GM21367 (cell line): ENCODE measurements at regions not wholly inside any gene's neighbourhood (a gene's known extent, or its start where the extent isn't known, plus 50 kb on each side); places are given as distances from the start of the nearest gene placed in this dataset.

Experiments used
- ATAC-seq: cut with Tn5 transposase; IDR thresholded peaks from one replicate; pipeline ENCODE4 v1.9.1; 2021; ENCODE audit not compliant: unreplicated experiment

DNA sequence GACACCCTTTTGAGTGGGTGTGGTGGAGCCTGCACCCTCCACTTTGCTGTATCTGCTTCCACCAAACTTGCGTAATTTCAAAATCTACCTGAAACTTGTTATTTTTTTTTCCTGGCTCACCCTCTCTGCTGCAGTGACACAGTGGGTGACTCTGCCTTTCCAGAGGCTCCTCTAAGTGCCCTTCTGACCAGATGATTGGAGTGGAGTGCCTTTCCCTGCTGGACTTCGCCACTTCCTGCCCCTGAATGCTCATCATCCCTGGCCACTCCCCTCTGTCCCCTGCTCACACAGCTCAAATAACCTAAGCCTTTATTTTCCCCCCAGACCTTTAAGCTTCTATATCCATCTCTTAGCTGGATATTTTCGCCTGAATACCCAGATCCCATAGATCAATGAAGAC, 777.5 kb upstream of the ID2 start:
- no peak for ATAC-seq

DNA sequence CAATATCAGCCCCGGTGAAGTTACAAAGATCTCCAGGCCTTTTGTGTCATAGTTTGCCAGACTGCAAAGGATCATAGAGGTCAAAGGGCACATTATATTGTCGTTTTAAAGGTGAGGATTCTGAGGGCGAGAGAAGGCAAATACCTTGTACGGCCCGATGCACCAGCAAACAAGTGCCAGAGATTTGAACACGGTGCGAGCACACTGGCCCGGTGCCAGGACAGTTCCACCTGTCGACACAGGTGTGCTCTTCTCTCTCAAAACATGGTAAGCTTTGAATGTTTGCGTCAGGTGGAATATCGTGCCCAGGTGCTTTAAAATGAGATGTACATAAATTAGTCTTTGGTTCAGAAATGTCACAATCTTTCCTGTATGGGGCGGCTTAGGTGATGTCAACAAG, 776.1 kb upstream of the ID2 start:
- no peak for ATAC-seq

DNA sequence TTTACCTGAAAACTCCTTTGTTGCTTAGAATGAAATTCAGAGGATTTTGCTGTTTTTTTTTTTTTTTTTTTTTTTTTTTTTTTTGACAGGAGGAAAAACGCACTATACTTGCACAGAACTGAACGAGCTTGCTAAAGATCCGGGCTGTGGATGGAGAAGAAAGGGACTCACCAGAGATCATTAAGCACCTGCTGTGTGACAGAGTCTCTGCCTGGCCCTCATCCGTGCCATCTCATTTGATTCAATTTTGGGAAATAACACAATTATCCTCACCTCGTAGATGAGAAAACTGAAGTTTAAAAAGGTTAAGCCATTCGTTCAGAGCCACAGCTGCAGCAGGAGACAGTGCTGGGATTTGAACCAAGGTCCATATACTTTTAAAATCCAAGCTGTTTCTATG, 775.4 kb upstream of the ID2 start:
- no peak for ATAC-seq

DNA sequence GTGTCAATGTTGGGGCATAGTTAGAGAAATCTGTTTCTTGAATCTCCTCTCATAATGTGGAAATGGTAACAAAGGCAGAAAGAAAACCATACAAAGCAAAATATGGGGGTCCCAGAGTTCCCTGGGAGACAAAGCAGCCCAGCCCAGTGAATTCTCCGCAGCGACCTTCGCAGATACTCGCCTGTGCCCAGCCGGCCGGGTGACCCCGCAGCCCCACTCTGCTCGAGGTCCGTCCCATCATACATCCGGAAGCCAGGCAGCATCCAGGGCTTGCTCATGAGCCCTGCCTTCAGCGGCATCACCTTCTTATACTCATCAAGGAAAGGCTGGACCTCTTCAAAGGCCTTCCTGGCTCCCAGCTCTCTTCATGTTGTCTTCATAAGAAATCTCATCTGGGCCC, 774.8 kb upstream of the ID2 start:
- ATAC-seq: no peak

GRCh38 chr2:7910752-7911151, 771.1 kb upstream of the ID2 start:
- no peak for ATAC-seq

DNA sequence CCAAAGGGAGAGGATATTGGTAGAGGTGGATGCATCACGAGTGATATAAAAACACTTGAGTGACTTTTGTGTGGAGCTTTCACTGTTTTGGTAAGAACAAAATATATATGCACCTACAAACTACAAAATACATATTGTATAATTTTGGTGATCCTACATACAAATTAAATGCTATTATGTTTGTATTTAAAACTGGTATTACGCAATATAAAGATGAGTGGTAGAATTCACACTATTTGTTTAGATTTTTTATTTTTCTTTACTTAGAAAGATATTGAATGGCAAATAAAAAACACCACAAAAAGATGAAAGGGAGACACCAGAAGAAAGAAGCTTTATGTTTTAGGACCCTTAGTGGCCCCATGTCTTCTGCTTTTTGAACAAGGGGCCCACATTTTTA, 770.7 kb upstream of the ID2 start:
- no peak for ATAC-seq

- no peak for ATAC-seq
Measured at GRCh38 chr2:7913974-7914373, 767.9 kb upstream of the ID2 start.

- ATAC-seq: no peak
Measured at GRCh38 chr2:7915302-7916091, 766.4 kb upstream of the ID2 start.

DNA sequence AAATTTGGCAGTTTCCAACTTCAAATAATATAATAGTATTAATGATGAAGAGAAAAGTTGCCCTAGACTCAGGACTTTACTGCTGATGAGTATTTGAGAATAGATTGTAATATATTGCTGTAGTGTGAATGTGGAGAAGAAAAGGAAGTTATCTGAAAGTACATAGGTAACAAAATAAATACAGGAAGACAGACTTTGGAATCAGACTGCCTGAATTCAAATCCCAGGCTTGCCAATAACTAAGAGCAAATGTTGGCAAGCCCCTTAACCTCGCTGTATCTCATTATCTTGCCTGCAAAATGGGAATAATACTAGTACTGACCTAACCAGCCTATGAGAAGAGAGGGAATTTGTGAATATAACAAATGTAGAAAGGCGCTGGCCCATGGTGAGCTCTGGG, 765.2 kb upstream of the ID2 start:
- ATAC-seq: no peak

- no peak for ATAC-seq
Measured at GRCh38 chr2:7919510-7919909, 762.3 kb upstream of the ID2 start.

DNA sequence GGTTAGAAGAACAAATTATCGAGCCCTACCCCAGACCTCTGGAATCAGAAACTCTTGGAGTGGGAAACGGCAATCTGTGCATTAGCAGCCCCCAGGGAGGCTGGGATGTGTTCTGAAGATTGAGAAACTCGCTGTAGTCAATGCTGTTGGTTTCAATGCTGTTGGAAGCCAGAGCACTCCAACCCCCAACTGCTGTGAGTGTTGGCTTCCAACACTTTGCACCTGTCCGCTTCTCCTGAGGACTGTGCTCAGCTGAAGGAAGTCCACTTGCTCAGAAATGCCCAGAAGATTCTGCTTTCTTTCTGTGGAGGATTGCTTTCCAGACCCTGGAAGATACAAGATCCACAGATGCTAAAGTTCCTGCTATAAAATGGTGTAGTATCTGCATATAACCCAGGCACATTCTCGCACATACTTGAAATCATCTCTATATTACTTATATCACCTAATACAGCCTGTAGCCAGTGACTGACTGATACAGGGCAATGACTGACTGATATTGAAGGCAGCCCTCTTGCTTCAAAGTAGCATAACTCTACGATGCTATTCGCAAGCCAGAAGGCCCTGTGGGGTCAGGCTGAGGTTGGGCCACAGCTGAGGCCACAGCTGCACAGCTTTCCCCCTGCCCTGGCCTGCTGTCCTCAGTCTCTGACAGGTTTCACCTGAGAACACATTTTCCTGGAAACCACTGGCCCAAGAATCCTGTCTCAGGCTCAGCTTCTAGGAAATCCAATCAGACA, 757.7 kb upstream of the ID2 start:
- no peak for ATAC-seq

GRCh38 chr2:7925506-7925905, 756.4 kb upstream of the ID2 start:
- ATAC-seq: no peak

GRCh38 chr2:7927691-7928090, 754.2 kb upstream of the ID2 start:
- ATAC-seq: no peak

DNA sequence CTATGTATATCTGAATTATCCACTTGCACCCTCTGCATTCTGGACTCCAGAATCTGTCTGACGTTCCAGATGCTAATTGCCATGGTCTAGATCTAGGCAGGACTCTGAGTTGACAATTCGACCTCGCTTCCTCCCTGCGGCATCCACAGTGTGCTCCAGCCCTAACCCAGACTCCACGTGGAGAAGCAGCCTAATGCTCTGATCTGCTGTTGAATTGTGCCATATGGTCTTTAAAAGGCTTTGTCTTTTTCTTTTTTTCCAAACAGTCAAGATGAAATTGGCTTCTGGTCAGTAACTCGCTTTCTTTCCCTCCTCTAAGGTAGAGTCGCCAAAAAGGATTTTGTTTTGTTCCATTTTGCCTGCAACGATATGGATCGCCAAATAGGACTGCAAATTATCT, 752.6 kb upstream of the ID2 start:
- no peak for ATAC-seq

GRCh38 chr2:7930800-7931635, 750.8 kb upstream of the ID2 start:
- ATAC-seq: no peak

- ATAC-seq: no peak
Measured at GRCh38 chr2:7931808-7932207, 750.0 kb upstream of the ID2 start.

DNA sequence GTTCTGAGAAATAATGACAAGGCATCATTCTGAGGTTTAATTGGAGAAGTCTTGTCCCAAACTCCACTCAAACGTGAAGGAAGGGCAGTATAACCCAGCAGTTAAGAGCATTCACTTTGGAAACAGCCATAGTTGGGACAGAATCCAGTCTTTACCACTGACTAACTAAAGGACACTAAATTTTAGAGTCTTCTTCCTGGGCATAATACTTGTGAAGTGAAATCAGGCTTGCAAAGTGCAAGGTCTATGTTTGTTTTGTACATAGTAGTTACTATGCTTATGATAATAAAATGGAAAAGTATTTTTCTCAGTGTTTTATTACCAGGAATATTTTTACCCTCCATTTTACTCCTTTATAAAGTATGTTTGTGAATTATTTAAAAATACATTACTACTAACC, 748.2 kb upstream of the ID2 start:
- ATAC-seq: no peak

GRCh38 chr2:7934476-7934875, 747.4 kb upstream of the ID2 start:
- ATAC-seq: no peak

DNA sequence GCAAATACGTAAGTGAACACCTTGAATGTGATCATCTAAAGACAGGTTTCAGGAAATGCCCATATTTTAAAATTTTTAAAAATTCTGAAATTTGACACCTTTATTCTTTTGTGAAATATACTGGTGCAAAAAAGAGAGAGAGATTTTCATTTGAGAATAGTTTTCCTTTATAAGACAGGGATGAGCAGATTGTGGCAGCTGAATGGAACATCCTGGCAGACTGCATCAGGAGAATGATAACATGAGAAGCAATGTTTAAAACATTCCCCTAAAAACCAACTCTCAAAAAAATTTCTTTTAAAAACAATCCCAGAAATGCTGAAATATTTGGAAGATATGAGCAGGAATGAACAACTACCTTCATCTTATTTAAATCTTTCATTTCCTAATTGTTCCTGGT, 744.8 kb upstream of the ID2 start:
- ATAC-seq: no peak

DNA sequence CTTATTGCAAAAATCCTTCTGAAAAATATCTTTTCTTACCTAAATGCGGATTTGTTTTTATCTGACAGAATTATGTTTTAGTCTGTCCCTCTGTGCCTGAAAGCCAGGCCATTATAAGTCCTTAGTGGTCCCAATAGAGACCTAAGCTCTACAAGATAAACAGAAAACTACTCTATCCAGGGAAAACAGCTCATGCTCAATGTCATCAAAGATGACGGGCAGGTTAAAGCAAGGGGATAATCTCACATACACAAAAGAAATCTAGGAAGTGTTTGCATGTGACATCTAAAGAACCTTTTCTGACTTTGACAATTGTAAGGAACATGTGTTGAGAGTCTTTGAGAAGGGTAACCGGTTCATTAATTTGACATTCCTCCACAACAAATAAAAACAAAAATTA, 741.1 kb upstream of the ID2 start:
- ATAC-seq: no peak

DNA sequence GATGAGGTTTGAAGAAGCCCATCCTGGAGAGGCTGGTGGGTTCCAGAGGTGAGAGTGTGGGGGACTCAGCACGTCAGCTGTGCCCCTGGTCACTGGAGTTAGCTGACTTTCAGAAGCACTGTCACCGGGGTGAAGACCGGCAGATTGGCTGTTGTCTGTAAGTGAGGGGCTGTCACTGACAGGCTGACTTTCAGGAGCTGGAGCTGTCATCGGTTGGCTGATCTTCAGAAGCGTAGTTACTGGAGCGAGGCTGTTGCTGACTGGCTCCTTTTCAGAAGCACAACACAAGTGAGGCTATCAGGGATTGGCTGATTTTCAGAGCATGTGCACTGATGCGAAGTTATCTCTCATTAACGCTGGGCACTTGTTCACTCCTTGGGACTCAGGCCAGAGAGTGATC, 738.4 kb upstream of the ID2 start:
- no peak for ATAC-seq

DNA sequence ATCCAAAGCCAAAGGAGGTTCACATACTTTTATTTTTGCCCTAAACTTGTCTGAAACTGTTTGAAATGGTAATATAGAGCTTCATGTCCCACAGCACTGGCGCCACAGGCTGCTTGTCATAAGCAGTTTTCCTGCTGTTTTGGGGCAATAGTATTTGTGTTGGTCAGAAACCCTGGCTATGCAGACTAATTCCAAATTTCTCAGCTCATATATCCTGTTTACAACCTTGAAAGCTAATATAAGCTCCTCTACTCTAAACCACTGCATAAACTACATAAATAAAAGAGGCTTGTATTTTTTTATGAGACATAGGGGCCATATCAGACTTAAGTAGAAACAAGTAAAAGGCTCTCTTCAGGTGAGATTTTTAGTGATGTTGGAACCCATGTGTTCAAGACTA, 736.8 kb upstream of the ID2 start:
- no peak for ATAC-seq
